HG03558 (cell line): ENCODE measurements at regions not wholly inside any gene's neighbourhood (a gene's known extent, or its start where the extent isn't known, plus 50 kb on each side); places are given as distances from the start of the nearest gene placed in this dataset.

Experiments
- ATAC-seq: cut with Tn5 transposase; IDR thresholded peaks from one replicate; pipeline ENCODE4 v1.9.1; 2021; ENCODE audit warnings: moderate number of reproducible peaks; ENCODE audit not compliant: unreplicated experiment; ENCODE audit errors: extremely low read depth

- no peak for ATAC-seq
Measured at GRCh38 chr12:114888448-114888847, 204.5 kb upstream of the TBX3 start.

- ATAC-seq, result no peak
Measured at GRCh38 chr12:114885501-114885900, 201.5 kb upstream of the TBX3 start.

- ATAC-seq, result no peak
Measured at GRCh38 chr12:114884575-114884974, 200.6 kb upstream of the TBX3 start.

GRCh38 chr12:114882083-114882482 is 198.1 kb upstream of the TBX3 start:
- ATAC-seq, result no peak

- no peak for ATAC-seq
Measured at GRCh38 chr12:114879354-114879753, 195.4 kb upstream of the TBX3 start.

- ATAC-seq, result no peak
Measured at GRCh38 chr12:114878781-114879180, 194.8 kb upstream of the TBX3 start.

- ATAC-seq, result no peak
Measured at GRCh38 chr12:114876968-114877680, 193.1 kb upstream of the TBX3 start.

GRCh38 chr12:114875313-114875712 is 191.3 kb upstream of the TBX3 start:
- no peak for ATAC-seq

GRCh38 chr12:114873656-114874055 is 189.7 kb upstream of the TBX3 start:
- no peak for ATAC-seq

GRCh38 chr12:114868995-114869834 is 185.2 kb upstream of the TBX3 start:
- no peak for ATAC-seq

- ATAC-seq, result no peak
Measured at GRCh38 chr12:114866331-114866730, 182.4 kb upstream of the TBX3 start.

- ATAC-seq, result no peak
Measured at GRCh38 chr12:114864837-114865551, 181.0 kb upstream of the TBX3 start.

GRCh38 chr12:114863911-114864310 is 179.9 kb upstream of the TBX3 start:
- ATAC-seq, result no peak

GRCh38 chr12:114860969-114861368 is 177.0 kb upstream of the TBX3 start:
- ATAC-seq, result no peak

- ATAC-seq, result no peak
Measured at GRCh38 chr12:114858388-114859146, 174.6 kb upstream of the TBX3 start.

- ATAC-seq, result no peak
Measured at GRCh38 chr12:114855678-114856077, 171.7 kb upstream of the TBX3 start.

- ATAC-seq, result no peak
Measured at GRCh38 chr12:114852976-114853529, 169.1 kb upstream of the TBX3 start.

GRCh38 chr12:114851981-114852380 is 168.0 kb upstream of the TBX3 start:
- ATAC-seq, result no peak

GRCh38 chr12:114850661-114851275 is 166.8 kb upstream of the TBX3 start:
- ATAC-seq, result no peak

GRCh38 chr12:114848666-114849065 is 164.7 kb upstream of the TBX3 start:
- no peak for ATAC-seq
